SK-N-SH treated with all-trans-retinoic acid at 6 μM for 48 hours (cell line): ENCODE measurements at regions not wholly inside any gene's neighbourhood (a gene's known extent, or its start where the extent isn't known, plus 50 kb on each side); places are given as distances from the start of the nearest gene placed in this dataset.

Experiments used
- GLIS3 ChIP-seq: fragments of 250-450 bp; sonication (Bioruptor Pico); IDR thresholded peaks from 2 replicates; pipeline ENCODE4 v1.5.0; 2020; ENCODE audit warnings: mild to moderate bottlenecking, moderate library complexity
- PPARA ChIP-seq: fragments of 250-450 bp; sonication (Bioruptor Pico); IDR thresholded peaks from 2 replicates; pipeline ENCODE4 v1.5.0; 2020; ENCODE audit warnings: mild to moderate bottlenecking, borderline replicate concordance
- ZNF565 ChIP-seq: fragments of 450-650 bp; formaldehyde crosslinking; conservative IDR thresholded peaks from 2 replicates; pipeline ENCODE4 v1.5.0; 2020; ENCODE audit warnings: low read depth, mild to moderate bottlenecking, moderate library complexity
- TF ChIP-seq, protein P1 (sequence below): fragments of 250-450 bp; sonication (Bioruptor Pico); IDR thresholded peaks from 2 replicates; pipeline ENCODE4 v1.5.1; 2020; ENCODE audit warnings: low read depth, mild to moderate bottlenecking, moderate library complexity

DNA sequence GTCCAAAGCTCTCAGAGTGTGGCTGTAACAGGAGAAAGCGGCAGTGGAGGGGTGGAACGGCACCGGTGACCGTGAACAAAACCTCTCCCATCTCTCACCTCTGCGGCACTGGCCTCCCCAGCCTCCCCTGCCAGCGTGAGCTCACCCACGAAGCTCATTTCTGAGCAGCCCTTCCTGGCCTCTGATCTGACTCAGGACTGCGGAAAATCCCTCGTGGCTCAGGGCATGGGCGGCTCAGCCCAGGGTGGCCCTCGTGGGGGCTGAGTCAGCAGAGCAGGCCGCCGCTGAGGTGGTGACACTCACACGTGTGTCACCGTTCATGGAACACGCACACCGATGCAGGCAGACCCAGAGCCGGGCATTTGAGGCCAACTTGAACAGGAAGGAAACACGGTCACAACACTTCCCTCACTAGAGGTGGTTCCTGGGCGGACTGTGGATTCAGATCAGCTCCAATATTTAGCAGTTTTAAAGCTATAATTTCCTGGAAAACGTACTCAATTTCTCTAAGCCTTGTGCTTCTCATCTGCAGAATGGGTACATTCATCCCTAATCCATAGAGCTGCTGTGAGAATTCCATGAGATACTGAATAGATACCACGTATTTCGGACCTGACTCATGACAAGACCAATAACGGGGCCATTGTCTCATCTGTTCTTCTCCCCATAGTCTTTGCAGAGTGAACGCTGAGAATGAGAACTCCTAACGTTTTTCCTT is 115.0 kb upstream of the TMPRSS2 start:
- TF ChIP-seq PPARA (CRISPR knock-in tag): no peak
- TF ChIP-seq GLIS3 (CRISPR knock-in tag): no peak
- TF ChIP-seq, protein P1, sequence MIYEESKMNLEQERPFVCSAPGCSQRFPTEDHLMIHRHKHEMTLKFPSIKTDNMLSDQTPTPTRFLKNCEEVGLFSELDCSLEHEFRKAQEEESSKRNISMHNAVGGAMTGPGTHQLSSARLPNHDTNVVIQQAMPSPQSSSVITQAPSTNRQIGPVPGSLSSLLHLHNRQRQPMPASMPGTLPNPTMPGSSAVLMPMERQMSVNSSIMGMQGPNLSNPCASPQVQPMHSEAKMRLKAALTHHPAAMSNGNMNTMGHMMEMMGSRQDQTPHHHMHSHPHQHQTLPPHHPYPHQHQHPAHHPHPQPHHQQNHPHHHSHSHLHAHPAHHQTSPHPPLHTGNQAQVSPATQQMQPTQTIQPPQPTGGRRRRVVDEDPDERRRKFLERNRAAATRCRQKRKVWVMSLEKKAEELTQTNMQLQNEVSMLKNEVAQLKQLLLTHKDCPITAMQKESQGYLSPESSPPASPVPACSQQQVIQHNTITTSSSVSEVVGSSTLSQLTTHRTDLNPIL (CRISPR knock-in tag): no peak
- no peak for TF ChIP-seq ZNF565 (CRISPR knock-in tag)
